ENCODE measurements at regions not wholly inside any gene's neighbourhood (a gene's known extent, or its start where the extent isn't known, plus 50 kb on each side); places are given as distances from the start of the nearest gene placed in this dataset.

- Histone ChIP-seq H3K4me3 (no peak overlapping the region), H3K27ac (no peak overlapping the region), H3K36me3 (no peaks in the 10 kb centered on the region), H3K27me3 (no peaks in the 10 kb centered on the region), H3K4me1 (no peaks in the 10 kb centered on the region), H3K9me3 (no peaks in the 10 kb centered on the region)
- TF ChIP-seq POLR2A (IDR thresholded peaks at IDR 0.05) (no peak), CTCF (IDR thresholded peaks at IDR 0.05) (no peak)
- DNase-seq = no peak
These were observed 176.6 kb upstream of the NECTIN3 start for GRCh38 chr3:110895054-110895453.

- Histone ChIP-seq H3K9me3 (no peaks in the 10 kb centered on the region), H3K27me3 (no peaks in the 10 kb centered on the region), H3K36me3 (no peaks in the 10 kb centered on the region), H3K4me3 (no peak overlapping the region), H3K4me1 (no peaks in the 10 kb centered on the region), H3K27ac (no peak overlapping the region)
- no peak for TF ChIP-seq CTCF (IDR thresholded peaks at IDR 0.05)
- no peak for TF ChIP-seq POLR2A (IDR thresholded peaks at IDR 0.05)
- no peak for DNase-seq
These were observed 174.6 kb upstream of the NECTIN3 start for GRCh38 chr3:110897046-110897445.

DNA sequence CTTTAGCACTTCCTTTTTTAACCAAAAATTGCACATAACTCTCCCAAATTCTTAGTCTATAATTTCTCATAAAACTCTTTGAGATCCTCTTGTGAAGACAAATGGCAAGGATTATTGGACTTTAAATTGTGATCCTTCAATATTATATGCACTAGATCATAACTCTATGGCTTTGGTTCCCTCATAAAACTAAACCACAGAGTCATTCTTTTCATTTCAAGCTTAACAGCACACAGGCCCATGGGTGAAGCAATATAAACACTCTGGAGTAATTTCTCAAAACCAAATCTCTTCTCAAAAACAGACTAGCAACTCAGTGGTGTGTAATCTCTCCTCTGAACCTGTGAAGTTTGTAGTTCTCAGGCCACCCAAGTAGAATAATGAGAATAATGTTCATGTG is 171.0 kb upstream of the NECTIN3 start:
- Histone ChIP-seq H3K27ac (no peak overlapping the region), H3K27me3 (no peaks in the 10 kb centered on the region), H3K9me3 (no peaks in the 10 kb centered on the region), H3K36me3 (no peaks in the 10 kb centered on the region), H3K4me3 (no peak overlapping the region), H3K4me1 (no peaks in the 10 kb centered on the region)
- no peak for DNase-seq
- TF ChIP-seq POLR2A (IDR thresholded peaks at IDR 0.05) (no peak), CTCF (IDR thresholded peaks at IDR 0.05) (no peak)

DNA sequence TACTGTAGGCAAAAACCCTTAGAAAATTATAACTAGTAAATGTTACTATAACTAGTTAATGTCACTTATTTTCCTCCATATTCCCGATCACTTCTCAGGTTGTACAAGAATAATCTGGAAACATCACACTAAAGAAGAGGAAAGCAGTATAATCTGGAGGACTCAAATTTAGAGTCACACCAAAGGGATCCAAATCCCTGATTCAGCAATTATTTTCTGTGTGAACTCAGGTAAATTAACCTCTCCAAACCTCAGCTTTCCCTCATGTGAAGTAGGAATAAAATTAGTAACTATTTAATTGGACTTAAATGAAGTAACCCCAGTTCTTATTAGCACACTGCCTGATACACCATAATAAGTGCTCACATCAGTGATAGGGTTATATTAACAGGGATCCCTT is 170.1 kb upstream of the NECTIN3 start:
- Histone ChIP-seq H3K4me1 (no peaks in the 10 kb centered on the region), H3K27ac (no peak overlapping the region), H3K9me3 (no peaks in the 10 kb centered on the region), H3K36me3 (no peaks in the 10 kb centered on the region), H3K4me3 (no peak overlapping the region), H3K27me3 (no peaks in the 10 kb centered on the region)
- DNase-seq = no peak
- no peak for TF ChIP-seq POLR2A (IDR thresholded peaks at IDR 0.05)
- no peak for TF ChIP-seq CTCF (IDR thresholded peaks at IDR 0.05)

DNA sequence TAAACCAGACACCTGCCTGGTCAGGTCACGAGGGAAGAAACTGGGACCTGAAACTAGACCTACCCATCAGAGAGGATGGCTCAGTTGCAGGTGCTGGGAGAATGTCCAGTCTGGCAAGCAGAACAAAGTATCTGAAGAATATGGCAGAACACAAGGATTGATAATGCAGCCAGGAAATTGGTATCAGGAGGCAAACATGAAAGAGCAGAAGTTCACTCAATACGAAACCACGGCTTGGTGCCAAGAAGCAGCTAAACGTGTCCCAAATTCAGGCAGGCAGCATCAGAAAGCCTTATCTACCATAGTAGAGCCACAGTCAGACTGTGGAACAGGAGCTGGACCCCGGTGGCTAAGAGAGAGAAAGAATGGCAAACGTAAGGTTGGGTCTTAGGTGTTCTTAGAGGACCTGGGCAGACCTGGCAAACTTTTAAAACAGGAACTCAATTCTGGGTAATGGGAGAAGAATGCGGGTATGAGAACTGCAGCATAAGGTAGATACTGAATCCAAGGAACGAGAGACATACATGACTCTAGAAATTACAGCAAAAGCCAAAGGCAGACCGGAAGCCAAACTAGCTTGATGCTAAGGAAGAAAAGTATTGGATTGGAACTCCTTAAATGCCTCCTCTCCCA is 169.0 kb upstream of the NECTIN3 start:
- no peak for TF ChIP-seq POLR2A (IDR thresholded peaks at IDR 0.05)
- TF ChIP-seq CTCF (IDR thresholded peaks at IDR 0.05) = no peak
- no peaks in the 10 kb centered on the region for H3K9me3 ChIP-seq
- H3K27me3 ChIP-seq = no peaks in the 10 kb centered on the region
- H3K36me3 ChIP-seq = no peaks in the 10 kb centered on the region
- no peak overlapping the region for H3K27ac ChIP-seq
- H3K4me1 ChIP-seq = no peaks in the 10 kb centered on the region
- H3K4me3 ChIP-seq = no peak overlapping the region
- no peak for DNase-seq

All from Peyer's patch (tissue), 4 donors.